GM19193 (cell line): ENCODE measurements at regions not wholly inside any gene's neighbourhood (a gene's known extent, or its start where the extent isn't known, plus 50 kb on each side); places are given as distances from the start of the nearest gene placed in this dataset.

Experiments used
- POLR2A ChIP-seq: IDR thresholded peaks from 4 replicates; pipeline ENCODE4 v1.6.1; 2011; ENCODE audit not compliant: insufficient read depth, insufficient read length; ENCODE audit errors: extremely low read depth

- TF ChIP-seq POLR2A: no peak
Measured at GRCh38 chr4:71081192-71081591, 87.7 kb downstream of the DCK start.

GRCh38 chr4:71093745-71094144, 100.3 kb downstream of the DCK start:
- TF ChIP-seq POLR2A: no peak

- TF ChIP-seq POLR2A: no peak
Measured at GRCh38 chr4:71094201-71094600, 100.8 kb downstream of the DCK start.

- no peak for TF ChIP-seq POLR2A
Measured at GRCh38 chr4:71095141-71095540, 101.7 kb downstream of the DCK start.

- TF ChIP-seq POLR2A: no peak
Measured at GRCh38 chr4:71095545-71095944, 102.1 kb downstream of the DCK start.

GRCh38 chr4:71107726-71108125, 114.3 kb downstream of the DCK start:
- TF ChIP-seq POLR2A: no peak

GRCh38 chr4:71110499-71110898, 117.0 kb downstream of the DCK start:
- TF ChIP-seq POLR2A: no peak

- TF ChIP-seq POLR2A: no peak
Measured at GRCh38 chr4:71113294-71113693, 119.8 kb downstream of the DCK start.

GRCh38 chr4:71120831-71121524, 127.5 kb downstream of the DCK start:
- TF ChIP-seq POLR2A: no peak

GRCh38 chr4:71123951-71124350, 130.5 kb downstream of the DCK start:
- TF ChIP-seq POLR2A: no peak

GRCh38 chr4:71125137-71125536, 131.7 kb downstream of the DCK start:
- no peak for TF ChIP-seq POLR2A

- no peak for TF ChIP-seq POLR2A
Measured at GRCh38 chr4:71126719-71127118, 133.3 kb downstream of the DCK start.

- no peak for TF ChIP-seq POLR2A
Measured at GRCh38 chr4:71130827-71131603, 137.6 kb downstream of the DCK start.

GRCh38 chr4:71132486-71132885, 139.0 kb downstream of the DCK start:
- no peak for TF ChIP-seq POLR2A

GRCh38 chr4:71133491-71133890, 140.0 kb downstream of the DCK start:
- no peak for TF ChIP-seq POLR2A

- no peak for TF ChIP-seq POLR2A
Measured at GRCh38 chr4:71136071-71136470, 142.6 kb downstream of the DCK start.

GRCh38 chr4:71138007-71138615, 144.7 kb downstream of the DCK start:
- TF ChIP-seq POLR2A: no peak

GRCh38 chr4:71140563-71140962, 147.1 kb downstream of the DCK start:
- no peak for TF ChIP-seq POLR2A
